PC-3 (cell line): ENCODE measurements at regions not wholly inside any gene's neighbourhood (a gene's known extent, or its start where the extent isn't known, plus 50 kb on each side); places are given as distances from the start of the nearest gene placed in this dataset.

Experiments used
- ATAC-seq: fragments of 200-7000 bp; cut with Tn5 transposase; 2 replicates; pipeline ENCODE4 v1.9.1; 2020; ENCODE audit warnings: mild to moderate bottlenecking, moderate library complexity
- BruUV-seq: library from RNA; stranded (reverse); fragments of 400-500 nt; replicated peaks from 2 replicates; lab custom pipeline; 2021; lab: Mats Ljungman, UMichigan
- CTCF ChIA-PET: fragments of 300-600 bp; sonication (Branson Sonifier 250); formaldehyde crosslinking; loops from one replicate; lab custom pipeline; 2022; ENCODE audit warnings: antibody characterized with exemption; lab: Charles Lee
- POLR2A ChIA-PET: fragments of 300-600 bp; sonication (Branson Sonifier 250); formaldehyde crosslinking; loops from one replicate; lab custom pipeline; 2022; ENCODE audit warnings: antibody characterized with exemption; ENCODE audit not compliant: unreplicated experiment; lab: Charles Lee
- DNase-seq: peaks from one replicate; pipeline ENCODE4 v3.0.0-alpha.2; 2015
- H2AFZ ChIP-seq: fragments of 300-600 bp; sonication (generic); 2 replicates; pipeline ENCODE4 v1.6.0; 2016; ENCODE audit warnings: antibody characterized with exemption, low read length
- H3F3A ChIP-seq: fragments of 300-600 bp; sonication (generic); one replicate; pipeline ENCODE4 v1.6.0; 2017; ENCODE audit warnings: antibody characterized with exemption, low read length, control low read depth, mild to moderate bottlenecking; ENCODE audit not compliant: unreplicated experiment
- H3K27ac ChIP-seq: fragments of 300-600 bp; sonication (generic); 2 replicates; pipeline ENCODE4 v1.5.1; 2016; ENCODE audit warnings: mild to moderate bottlenecking, low read length
- H3K27me3 ChIP-seq: fragments of 300-600 bp; sonication (generic); 2 replicates; pipeline ENCODE4 v1.6.1; 2016; ENCODE audit warnings: low read length, mixed read lengths
- H3K36me3 ChIP-seq: fragments of 300-600 bp; sonication (generic); 2 replicates; pipeline ENCODE4 v1.6.1; 2016; ENCODE audit warnings: low read depth, mixed run types, low read length, mixed read lengths
- H3K4me1 ChIP-seq: fragments of 300-600 bp; sonication (generic); 2 replicates; pipeline ENCODE4 v1.5.1; 2016; ENCODE audit warnings: low read length; ENCODE audit not compliant: insufficient read depth
- H3K4me2 ChIP-seq: fragments of 300-600 bp; sonication (generic); 2 replicates; pipeline ENCODE4 v1.6.0; 2016; ENCODE audit warnings: low read length
- H3K4me3 ChIP-seq: fragments of 300-600 bp; sonication (generic); 2 replicates; pipeline ENCODE4 v1.5.1; 2016; ENCODE audit warnings: mild to moderate bottlenecking, low read length, mixed read lengths
- H3K79me2 ChIP-seq: fragments of 300-600 bp; sonication (generic); 2 replicates; pipeline ENCODE4 v1.6.1; 2017; ENCODE audit warnings: low read length, mixed read lengths
- H3K9ac ChIP-seq: fragments of 300-600 bp; sonication (generic); 2 replicates; pipeline ENCODE4 v1.6.0; 2016; ENCODE audit warnings: mild to moderate bottlenecking, low read length
- H3K9me2 ChIP-seq: fragments of 300-600 bp; sonication (generic); replicated peaks from 2 replicates; pipeline ENCODE4 v1.6.1; 2016; ENCODE audit warnings: mixed run types, low read length, mixed read lengths
- H3K9me3 ChIP-seq: fragments of 300-600 bp; sonication (generic); 2 replicates; pipeline ENCODE4 v1.6.1; 2016; ENCODE audit warnings: low read length, mixed read lengths
- H4K20me1 ChIP-seq: fragments of 300-600 bp; sonication (generic); 2 replicates; pipeline ENCODE4 v1.6.1; 2016; ENCODE audit warnings: low read length, mixed read lengths
- CTCF ChIP-seq: fragments of 300-600 bp; sonication (generic); conservative IDR thresholded peaks from 2 replicates; pipeline ENCODE4 v1.5.1; 2017; ENCODE audit warnings: antibody characterized with exemption, low read depth, mild to moderate bottlenecking, low read length
- EZH2 ChIP-seq: fragments of 300-600 bp; sonication (generic); IDR thresholded peaks from one replicate; pipeline ENCODE4 v1.6.1; 2017; ENCODE audit warnings: antibody characterized with exemption, mild to moderate bottlenecking, low read length; ENCODE audit not compliant: unreplicated experiment
- EZH2phosphoT487 ChIP-seq: fragments of 300-600 bp; sonication (generic); IDR thresholded peaks from 2 replicates; pipeline ENCODE4 v1.6.1; 2018; ENCODE audit warnings: mild to moderate bottlenecking, antibody characterized with exemption, low read length, borderline replicate concordance
- intact Hi-C: fragments of 100-400 bp; cut with micrococcal nuclease; formaldehyde crosslinking; loops from 2 replicates; pipeline ENCODE4 v1.9.0; 2023

- no peaks in the 10 kb centered on the region for H4K20me1 ChIP-seq
- ATAC-seq (no peak), DNase-seq (no peak)
- H3F3A ChIP-seq, result no peaks in the 10 kb centered on the region
- H3K4me2 ChIP-seq, result no peak overlapping the region
- no peaks in the 10 kb centered on the region for H3K79me2 ChIP-seq
- no peaks in the 10 kb centered on the region for H3K36me3 ChIP-seq
- intact Hi-C loops, result no loop called here
- CTCF ChIA-PET, result no interaction called here
- POLR2A ChIA-PET, result no interaction called here
- H3K4me3 ChIP-seq, result no peak overlapping the region
- no peak overlapping the region for H3K9ac ChIP-seq
- H3K27me3 ChIP-seq, result peaks cover 10% of the 10 kb centered on the region; the same call in 1 of the 2 replicates
- no peaks in the 10 kb centered on the region for H3K9me2 ChIP-seq
- H3K9me3 ChIP-seq, result no peaks in the 10 kb centered on the region
- H2AFZ ChIP-seq, result no peak overlapping the region
- no peaks in the 10 kb centered on the region for H3K4me1 ChIP-seq
- no TSS peak for BruUV-seq
- no peak for TF ChIP-seq EZH2phosphoT487
- no peak for TF ChIP-seq EZH2
- no peak for TF ChIP-seq CTCF
- no peak overlapping the region for H3K27ac ChIP-seq
Observed at GRCh38 chr1:112196731-112197130, 199.3 kb upstream of the CTTNBP2NL start.

GRCh38 chr1:112209493-112209892, 186.5 kb upstream of the CTTNBP2NL start:
- DNase-seq, result peak; percentile 32
- H3F3A ChIP-seq, result no peaks in the 10 kb centered on the region
- intact Hi-C loops, result no loop called here
- POLR2A ChIA-PET, result no interaction called here
- no peaks in the 10 kb centered on the region for H3K4me1 ChIP-seq
- H3K27ac ChIP-seq, result no peak overlapping the region
- H3K27me3 ChIP-seq, result peaks cover 7% of the 10 kb centered on the region
- H4K20me1 ChIP-seq, result no peaks in the 10 kb centered on the region
- H3K9me3 ChIP-seq, result no peaks in the 10 kb centered on the region
- CTCF ChIA-PET, result no interaction called here
- no peak for TF ChIP-seq EZH2
- TF ChIP-seq CTCF, result no peak
- no peak for TF ChIP-seq EZH2phosphoT487
- H3K36me3 ChIP-seq, result no peaks in the 10 kb centered on the region
- H3K4me3 ChIP-seq, result no peak overlapping the region
- ATAC-seq, result no peak
- no peaks in the 10 kb centered on the region for H3K79me2 ChIP-seq
- no peak overlapping the region for H3K9ac ChIP-seq
- no peaks in the 10 kb centered on the region for H3K9me2 ChIP-seq
- H3K4me2 ChIP-seq, result no peak overlapping the region
- no TSS peak for BruUV-seq
- no peak overlapping the region for H2AFZ ChIP-seq

GRCh38 chr1:112219267-112219666, 176.7 kb upstream of the CTTNBP2NL start:
- intact Hi-C loops, result no loop called here
- Histone ChIP-seq H3K79me2 (no peaks in the 10 kb centered on the region), H3K36me3 (no peaks in the 10 kb centered on the region), H3K9me3 (no peaks in the 10 kb centered on the region), H3F3A (no peaks in the 10 kb centered on the region), H3K4me3 (no peak overlapping the region), H3K4me1 (no peaks in the 10 kb centered on the region), H3K27me3 (peaks cover 7% of the 10 kb centered on the region; the same call in 1 of the 2 replicates), H2AFZ (no peak overlapping the region), H4K20me1 (no peaks in the 10 kb centered on the region), H3K9ac (no peak overlapping the region), H3K27ac (no peak overlapping the region), H3K9me2 (no peaks in the 10 kb centered on the region), H3K4me2 (no peak overlapping the region)
- BruUV-seq, result no TSS peak
- TF ChIP-seq EZH2phosphoT487, result no peak
- TF ChIP-seq CTCF, result no peak
- no peak for TF ChIP-seq EZH2
- no peak for DNase-seq
- CTCF ChIA-PET, result no interaction called here
- no peak for ATAC-seq
- POLR2A ChIA-PET, result interaction anchor here (0.6 kb wide), 1 partner anchor 19 kb away, joined by 3 read pairs; no protein-coding TSS in a partner anchor
